ENCODE measurements at regions not wholly inside any gene's neighbourhood (a gene's known extent, or its start where the extent isn't known, plus 50 kb on each side); places are given as distances from the start of the nearest gene placed in this dataset.

DNA sequence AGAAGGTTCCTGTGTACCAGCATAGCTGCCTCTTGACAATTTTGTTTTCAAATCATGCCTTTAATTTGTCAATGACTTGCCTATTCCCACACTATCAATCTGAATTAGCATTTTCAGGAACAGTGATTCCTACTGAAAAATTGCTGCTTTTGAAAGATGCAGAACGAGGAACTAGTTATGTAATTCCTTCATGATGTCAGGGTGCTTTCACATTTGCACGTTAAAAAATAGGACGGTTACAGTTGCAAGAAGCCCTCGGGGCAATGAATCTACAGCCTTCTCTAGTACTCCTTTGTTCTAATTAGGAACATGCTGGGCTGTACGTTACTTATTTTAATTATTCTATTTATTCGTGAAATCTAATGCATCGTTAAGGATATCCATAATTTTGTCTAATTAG is 253.9 kb downstream of the OTUD1 start:
- Mint-ChIP-seq H3K36me3 (ENCODE audit: low read depth) (no peaks in the 10 kb centered on the region), H3K4me3 (ENCODE audit: low read depth) (no peak overlapping the region), H3K9me3 (no peaks in the 10 kb centered on the region), H3K27me3 (ENCODE audit: low read depth) (peaks cover 54% of the 10 kb centered on the region), H3K4me1 (ENCODE audit: low read depth) (no peaks in the 10 kb centered on the region), H3K27ac (no peak overlapping the region)
- intact Hi-C loops (cut with micrococcal nuclease) = loop anchor here (2.0 kb wide), 1 partner anchor 490 kb away; no protein-coding TSS in a partner anchor
- no peak for DNase-seq (ENCODE audit: low spot score)

DNA sequence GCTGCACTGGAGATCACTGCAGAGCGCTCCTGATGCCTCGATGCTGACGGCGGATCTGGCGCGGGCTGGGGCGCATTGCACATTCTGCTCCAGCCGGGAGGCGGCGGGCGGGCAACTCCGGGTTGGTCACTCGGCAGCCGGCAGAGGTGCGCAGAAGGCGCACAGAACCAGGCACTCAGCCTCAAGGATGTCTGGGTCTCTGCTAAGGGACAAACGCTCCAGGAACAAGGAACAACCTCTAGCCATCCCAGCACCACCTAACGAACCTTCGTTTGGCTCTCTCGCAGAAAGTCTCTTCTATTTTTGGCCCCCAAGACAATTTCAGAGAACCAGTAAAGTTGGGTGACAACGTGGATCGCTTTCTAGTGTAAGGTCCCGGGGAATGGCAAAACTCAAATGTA is 254.6 kb downstream of the OTUD1 start:
- Mint-ChIP-seq H3K4me3 (ENCODE audit: low read depth) (no peak overlapping the region), H3K27me3 (ENCODE audit: low read depth) (peaks cover 54% of the 10 kb centered on the region), H3K4me1 (ENCODE audit: low read depth) (no peaks in the 10 kb centered on the region), H3K36me3 (ENCODE audit: low read depth) (no peaks in the 10 kb centered on the region), H3K9me3 (no peaks in the 10 kb centered on the region), H3K27ac (no peak overlapping the region)
- DNase-seq (ENCODE audit: low spot score) = no peak
- intact Hi-C loops (cut with micrococcal nuclease) = loop anchor here (2.0 kb wide), 1 partner anchor 491 kb away; no protein-coding TSS in a partner anchor

DNA sequence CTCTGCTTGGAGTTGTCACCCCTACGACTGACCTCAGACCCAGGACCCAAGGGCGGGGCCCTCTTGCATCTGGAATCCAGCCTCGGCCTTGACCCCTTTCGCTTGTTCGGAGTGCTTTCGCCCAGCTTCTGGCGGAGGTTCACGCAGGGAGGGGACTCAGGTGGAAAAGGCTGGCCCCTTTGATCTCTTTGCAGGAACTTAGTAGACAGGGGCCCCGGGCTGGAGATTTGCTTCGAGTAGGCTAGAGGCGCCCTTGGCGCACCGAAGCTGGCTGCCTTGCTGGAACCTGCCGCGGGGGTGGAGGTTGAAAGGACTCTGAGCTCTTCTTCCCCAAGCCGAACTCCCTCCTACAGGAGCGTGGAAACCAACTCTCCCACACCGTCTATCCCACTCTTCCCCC is 255.1 kb downstream of the OTUD1 start:
- Mint-ChIP-seq H3K4me3 (ENCODE audit: low read depth) (no peak overlapping the region), H3K9me3 (no peaks in the 10 kb centered on the region), H3K36me3 (ENCODE audit: low read depth) (no peaks in the 10 kb centered on the region), H3K27ac (no peak overlapping the region), H3K4me1 (ENCODE audit: low read depth) (no peaks in the 10 kb centered on the region), H3K27me3 (ENCODE audit: low read depth) (peaks cover 54% of the 10 kb centered on the region)
- intact Hi-C loops (cut with micrococcal nuclease) = loop anchor here (2.0 kb wide), 1 partner anchor 491 kb away; no protein-coding TSS in a partner anchor
- DNase-seq (ENCODE audit: low spot score) = no peak

DNA sequence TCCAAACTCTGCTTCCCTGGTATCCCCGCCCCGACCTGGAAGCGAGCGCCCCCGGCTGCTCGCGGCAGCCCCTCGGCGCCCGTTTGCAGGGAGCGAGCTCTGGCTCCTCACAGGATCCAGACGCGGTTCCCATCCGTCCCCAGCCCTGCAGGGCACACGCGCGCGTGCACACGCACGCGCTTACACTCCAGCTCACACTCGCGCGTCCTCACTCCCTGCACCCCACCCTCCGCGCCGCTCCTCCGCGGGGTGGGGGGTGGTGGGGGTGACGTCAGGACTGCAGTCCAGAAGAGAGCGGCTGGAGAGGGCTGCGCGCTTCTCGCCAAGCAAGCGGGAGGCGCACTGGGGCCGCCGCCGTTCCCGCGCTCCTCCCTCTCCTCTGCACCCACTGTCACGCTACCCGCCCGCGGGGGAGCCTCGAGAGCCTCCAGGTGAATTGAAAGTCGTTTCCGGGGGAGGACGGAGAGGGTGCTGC is 255.6 kb downstream of the OTUD1 start:
- Mint-ChIP-seq H3K27ac (no peak overlapping the region), H3K9me3 (no peaks in the 10 kb centered on the region), H3K4me3 (ENCODE audit: low read depth) (no peak overlapping the region), H3K27me3 (ENCODE audit: low read depth) (peaks cover 55% of the 10 kb centered on the region), H3K4me1 (ENCODE audit: low read depth) (no peaks in the 10 kb centered on the region), H3K36me3 (ENCODE audit: low read depth) (no peaks in the 10 kb centered on the region)
- intact Hi-C loops (cut with micrococcal nuclease) = no loop called here
- DNase-seq (ENCODE audit: low spot score) = no peak

DNA sequence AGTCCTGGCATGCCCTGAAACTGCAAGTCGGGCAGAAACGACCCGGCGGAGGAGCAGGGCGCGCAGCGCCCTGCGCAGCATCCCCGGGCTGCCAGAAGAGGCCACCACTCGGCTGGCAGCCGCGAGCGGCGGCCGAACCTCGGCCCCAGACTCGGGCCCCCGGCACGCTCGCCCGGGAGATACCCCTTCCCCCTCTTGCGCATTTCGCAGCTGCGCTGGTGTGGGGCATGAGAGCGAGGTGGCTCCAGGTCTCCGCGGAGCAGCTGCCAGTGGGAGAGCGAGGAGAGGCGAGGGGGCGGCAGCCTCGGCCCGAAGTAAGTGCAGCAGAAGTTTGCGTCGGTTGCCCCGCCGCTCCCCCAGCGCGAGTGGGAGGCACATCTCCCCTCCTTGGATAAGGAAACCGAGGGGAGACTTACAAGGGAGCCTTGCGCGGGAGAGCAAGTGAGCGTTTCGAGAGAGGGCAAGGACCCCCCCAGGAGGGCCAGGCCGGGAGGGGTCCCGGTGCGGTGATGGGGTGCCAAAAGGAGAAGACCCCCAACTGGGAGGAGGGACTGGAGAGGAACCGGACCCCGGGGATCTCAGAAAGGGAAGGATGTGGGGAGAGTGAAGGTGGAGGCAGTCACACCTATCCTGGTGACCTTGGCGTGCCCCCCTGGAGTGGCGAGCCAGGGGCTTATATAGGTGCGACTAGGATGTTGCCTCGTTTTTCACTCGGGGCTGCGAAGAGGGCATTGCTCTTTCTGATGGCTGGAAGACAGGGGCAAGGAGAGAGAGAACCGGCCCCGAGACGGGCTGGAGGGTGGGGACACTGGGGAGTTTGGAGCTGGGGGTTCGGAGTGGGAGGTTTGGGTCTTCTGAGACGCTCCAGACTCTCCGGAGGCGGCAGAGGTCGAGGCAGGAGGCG is 256.3 kb downstream of the OTUD1 start:
- Mint-ChIP-seq H3K4me1 (ENCODE audit: low read depth) (no peaks in the 10 kb centered on the region), H3K9me3 (no peaks in the 10 kb centered on the region), H3K27ac (no peak overlapping the region), H3K4me3 (ENCODE audit: low read depth) (no peak overlapping the region), H3K27me3 (ENCODE audit: low read depth) (peaks cover 54% of the 10 kb centered on the region), H3K36me3 (ENCODE audit: low read depth) (no peaks in the 10 kb centered on the region)
- intact Hi-C loops (cut with micrococcal nuclease) = no loop called here
- DNase-seq (ENCODE audit: low spot score) = no peak

DNA sequence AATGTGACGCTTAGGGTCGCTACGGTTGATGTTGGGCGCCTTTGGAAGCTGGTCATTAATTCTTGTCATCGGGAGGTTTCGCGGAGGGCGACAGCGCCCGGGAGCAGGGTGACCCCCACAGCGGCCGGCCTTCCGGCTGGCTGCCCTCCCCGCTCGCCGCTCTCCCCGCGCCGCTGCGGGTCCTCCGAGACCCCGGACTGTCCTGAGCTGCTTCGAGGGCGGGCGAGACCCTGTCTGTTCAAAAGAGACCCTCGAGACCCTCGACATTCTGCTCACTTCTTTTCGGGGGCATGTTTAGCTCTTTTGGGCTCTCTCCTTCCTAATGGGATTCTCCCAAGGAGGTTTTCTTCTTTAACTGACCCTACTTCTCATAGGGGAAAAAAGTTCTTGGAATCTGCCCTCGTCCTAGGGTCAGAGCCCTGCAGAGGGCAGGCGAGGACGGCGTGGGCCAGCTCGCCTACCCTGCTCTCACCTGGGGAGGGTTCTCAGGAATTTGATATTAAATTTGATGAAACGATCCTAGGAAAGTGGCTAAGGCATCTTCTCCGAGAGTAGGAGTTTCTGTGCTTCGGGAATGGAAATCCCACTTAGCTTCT is 257.0 kb downstream of the OTUD1 start:
- no peak overlapping the region for H3K27ac Mint-ChIP-seq
- H3K36me3 Mint-ChIP-seq (ENCODE audit: low read depth) = no peaks in the 10 kb centered on the region
- H3K4me3 Mint-ChIP-seq (ENCODE audit: low read depth) = no peak overlapping the region
- DNase-seq (ENCODE audit: low spot score) = no peak
- peaks cover 54% of the 10 kb centered on the region for H3K27me3 Mint-ChIP-seq (ENCODE audit: low read depth)
- intact Hi-C loops (cut with micrococcal nuclease) = no loop called here
- H3K4me1 Mint-ChIP-seq (ENCODE audit: low read depth) = no peaks in the 10 kb centered on the region
- H3K9me3 Mint-ChIP-seq = no peaks in the 10 kb centered on the region

DNA sequence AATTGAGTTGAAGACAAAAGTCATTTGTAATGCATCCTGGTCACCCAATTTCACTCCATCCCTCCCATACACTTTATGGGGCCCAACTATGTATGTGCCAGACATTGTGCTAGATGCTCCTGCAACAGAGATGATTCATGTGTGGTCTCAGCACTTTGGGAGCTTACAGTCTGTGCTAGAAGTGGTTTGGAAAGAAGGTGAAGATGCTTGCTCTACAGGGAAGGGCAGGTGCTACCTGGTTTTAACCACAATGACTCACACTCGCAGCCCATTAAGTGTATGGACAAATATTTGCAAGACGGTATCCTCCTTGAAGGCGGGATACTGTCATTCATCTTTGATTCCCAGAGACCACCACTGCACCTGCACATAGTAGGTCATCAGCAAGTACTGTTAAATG is 257.6 kb downstream of the OTUD1 start:
- no peak overlapping the region for H3K27ac Mint-ChIP-seq
- no peaks in the 10 kb centered on the region for H3K9me3 Mint-ChIP-seq
- H3K4me1 Mint-ChIP-seq (ENCODE audit: low read depth) = no peaks in the 10 kb centered on the region
- H3K36me3 Mint-ChIP-seq (ENCODE audit: low read depth) = no peaks in the 10 kb centered on the region
- H3K27me3 Mint-ChIP-seq (ENCODE audit: low read depth) = peaks cover 53% of the 10 kb centered on the region
- no peak for DNase-seq (ENCODE audit: low spot score)
- intact Hi-C loops (cut with micrococcal nuclease) = no loop called here
- H3K4me3 Mint-ChIP-seq (ENCODE audit: low read depth) = no peak overlapping the region

DNA sequence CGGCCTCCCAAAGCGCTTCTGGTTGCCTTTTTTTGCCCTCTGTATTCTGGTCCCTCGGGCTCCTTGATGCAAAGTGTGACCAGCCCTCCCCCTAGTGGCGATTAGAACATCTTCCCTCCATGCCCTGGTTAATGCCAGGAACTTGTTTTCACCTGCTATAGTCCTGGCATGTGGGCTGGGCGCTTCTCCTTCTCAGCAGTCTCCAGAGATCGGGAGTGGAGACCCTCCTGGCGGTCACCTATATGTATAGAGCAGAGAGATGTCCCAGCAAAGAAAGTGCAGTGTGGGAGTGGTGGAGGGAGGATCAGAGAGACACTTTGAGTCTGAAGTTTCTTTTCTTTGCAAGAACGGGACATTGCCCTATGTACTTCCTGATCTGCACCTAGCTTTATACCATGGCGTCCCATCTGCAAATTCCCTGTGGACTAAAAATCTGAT is 264.1 kb downstream of the OTUD1 start:
- H3K9me3 Mint-ChIP-seq = no peaks in the 10 kb centered on the region
- H3K36me3 Mint-ChIP-seq (ENCODE audit: low read depth) = no peaks in the 10 kb centered on the region
- intact Hi-C loops (cut with micrococcal nuclease) = loop anchor here (1.0 to 5.0 kb wide), 4 partner anchors 166 to 546 kb away; no protein-coding TSS in a partner anchor
- H3K4me1 Mint-ChIP-seq (ENCODE audit: low read depth) = peaks cover 2% of the 10 kb centered on the region
- peak; percentile 26 for DNase-seq (ENCODE audit: low spot score)
- H3K4me3 Mint-ChIP-seq (ENCODE audit: low read depth) = no peak overlapping the region
- peaks cover 18% of the 10 kb centered on the region for H3K27me3 Mint-ChIP-seq (ENCODE audit: low read depth)
- no peak overlapping the region for H3K27ac Mint-ChIP-seq

DNA sequence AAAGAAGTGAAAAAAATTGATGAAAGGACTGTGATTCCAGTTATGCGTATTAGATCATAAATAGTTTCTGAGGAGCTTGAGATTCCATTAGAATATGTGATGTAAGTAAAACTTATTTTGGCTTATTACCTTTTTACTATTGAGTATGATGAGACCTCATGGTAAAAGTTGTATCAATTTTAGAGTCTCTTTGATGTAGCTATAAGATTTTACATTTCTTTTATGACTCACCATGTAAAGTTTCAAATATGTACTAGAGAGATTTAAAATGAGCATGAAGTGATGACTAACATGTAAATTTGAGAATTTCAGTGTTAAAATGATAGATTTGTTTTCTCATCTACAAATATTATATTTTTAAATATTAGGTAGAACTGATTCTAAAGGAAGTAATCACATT is 276.5 kb downstream of the OTUD1 start:
- intact Hi-C loops (cut with micrococcal nuclease) = no loop called here
- Mint-ChIP-seq H3K9me3 (no peaks in the 10 kb centered on the region), H3K36me3 (ENCODE audit: low read depth) (no peaks in the 10 kb centered on the region), H3K4me3 (ENCODE audit: low read depth) (no peak overlapping the region), H3K27me3 (ENCODE audit: low read depth) (no peaks in the 10 kb centered on the region), H3K27ac (no peak overlapping the region), H3K4me1 (ENCODE audit: low read depth) (no peaks in the 10 kb centered on the region)
- DNase-seq (ENCODE audit: low spot score) = no peak

DNA sequence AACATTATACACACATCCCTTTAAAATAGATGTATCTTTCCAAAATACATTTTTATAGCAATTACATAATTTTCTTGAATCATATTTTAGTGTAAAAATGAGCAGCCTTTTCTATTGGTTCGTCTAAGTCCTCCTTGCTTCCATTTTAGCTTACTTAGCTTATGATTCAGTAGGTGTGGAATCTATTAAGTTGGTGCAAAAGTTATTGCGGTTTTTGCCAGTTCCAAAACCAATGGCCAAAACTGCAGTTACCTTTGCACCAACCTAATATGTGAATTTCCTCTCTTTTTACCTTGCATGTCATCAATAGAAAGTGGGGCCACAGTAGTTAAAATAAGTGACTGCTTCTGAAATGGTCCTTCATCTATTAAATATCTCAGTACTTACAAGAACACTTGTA is 279.0 kb downstream of the OTUD1 start:
- Mint-ChIP-seq H3K36me3 (ENCODE audit: low read depth) (no peaks in the 10 kb centered on the region), H3K27ac (no peak overlapping the region), H3K9me3 (no peaks in the 10 kb centered on the region), H3K4me1 (ENCODE audit: low read depth) (no peaks in the 10 kb centered on the region), H3K4me3 (ENCODE audit: low read depth) (no peak overlapping the region), H3K27me3 (ENCODE audit: low read depth) (no peaks in the 10 kb centered on the region)
- intact Hi-C loops (cut with micrococcal nuclease) = no loop called here
- no peak for DNase-seq (ENCODE audit: low spot score)

DNA sequence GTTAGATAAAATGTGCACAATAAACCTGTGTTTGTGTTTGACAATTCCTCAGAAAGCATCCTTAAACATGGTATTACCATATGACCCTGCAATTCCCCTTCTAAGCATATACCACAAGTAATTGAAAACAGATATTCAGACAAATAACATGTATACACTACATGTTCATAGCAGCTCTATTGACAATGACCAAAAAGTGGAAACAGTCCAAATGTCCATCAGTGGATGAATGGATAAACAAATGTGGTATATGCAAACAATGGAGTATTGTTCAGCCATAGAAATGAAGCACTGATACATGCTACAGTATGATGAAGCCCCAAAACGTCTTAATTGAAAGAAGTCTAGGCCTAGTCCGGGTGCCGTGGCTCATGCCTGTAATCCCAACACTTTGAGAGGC is 280.1 kb downstream of the OTUD1 start:
- Mint-ChIP-seq H3K36me3 (ENCODE audit: low read depth) (no peaks in the 10 kb centered on the region), H3K27ac (no peak overlapping the region), H3K27me3 (ENCODE audit: low read depth) (no peaks in the 10 kb centered on the region), H3K4me3 (ENCODE audit: low read depth) (no peak overlapping the region), H3K9me3 (no peaks in the 10 kb centered on the region), H3K4me1 (ENCODE audit: low read depth) (no peaks in the 10 kb centered on the region)
- intact Hi-C loops (cut with micrococcal nuclease) = no loop called here
- DNase-seq (ENCODE audit: low spot score) = no peak

DNA sequence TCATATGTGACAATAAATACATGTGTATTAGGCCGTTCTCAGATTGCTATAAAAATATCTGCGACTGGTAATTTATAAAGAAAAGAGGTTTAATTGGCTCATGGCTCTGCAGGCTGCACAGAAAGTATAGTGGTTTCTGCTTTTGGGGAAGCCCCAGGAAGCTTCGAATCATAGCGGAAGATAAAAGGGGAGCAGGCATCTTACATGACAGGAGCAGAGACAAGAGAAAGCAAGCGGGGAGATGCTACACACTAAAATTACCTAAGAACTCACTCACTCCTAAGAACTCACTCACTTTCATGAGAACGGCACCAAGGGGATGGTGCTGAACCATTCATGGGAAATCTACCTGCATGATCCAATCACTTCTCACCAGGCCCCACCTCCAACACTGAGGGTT is 284.9 kb downstream of the OTUD1 start:
- no peak overlapping the region for H3K4me3 Mint-ChIP-seq (ENCODE audit: low read depth)
- H3K27ac Mint-ChIP-seq = no peak overlapping the region
- H3K36me3 Mint-ChIP-seq (ENCODE audit: low read depth) = no peaks in the 10 kb centered on the region
- intact Hi-C loops (cut with micrococcal nuclease) = no loop called here
- DNase-seq (ENCODE audit: low spot score) = no peak
- H3K27me3 Mint-ChIP-seq (ENCODE audit: low read depth) = no peaks in the 10 kb centered on the region
- H3K9me3 Mint-ChIP-seq = peaks cover 2% of the 10 kb centered on the region
- no peaks in the 10 kb centered on the region for H3K4me1 Mint-ChIP-seq (ENCODE audit: low read depth)

DNA sequence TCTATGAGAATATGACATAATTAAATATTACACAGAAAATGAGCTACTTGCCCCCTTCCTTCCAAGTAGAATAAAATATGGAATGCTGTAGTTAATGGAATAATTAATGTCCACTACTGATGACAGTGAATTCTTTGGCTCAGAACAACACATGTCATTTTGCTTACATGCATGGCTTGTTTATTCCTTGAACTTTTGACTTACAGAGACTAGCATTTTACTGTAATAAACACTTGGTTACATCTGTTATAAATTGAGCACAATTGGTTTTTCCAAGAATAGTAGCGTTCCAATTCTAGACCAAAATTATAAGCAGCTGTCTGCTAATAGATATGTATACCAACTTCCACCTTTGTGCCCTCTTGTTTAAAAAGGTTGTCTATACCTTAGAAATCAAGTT is 286.7 kb downstream of the OTUD1 start:
- no peaks in the 10 kb centered on the region for H3K36me3 Mint-ChIP-seq (ENCODE audit: low read depth)
- no peak overlapping the region for H3K4me3 Mint-ChIP-seq (ENCODE audit: low read depth)
- no peak for DNase-seq (ENCODE audit: low spot score)
- H3K27ac Mint-ChIP-seq = no peak overlapping the region
- intact Hi-C loops (cut with micrococcal nuclease) = no loop called here
- no peaks in the 10 kb centered on the region for H3K4me1 Mint-ChIP-seq (ENCODE audit: low read depth)
- peaks cover 6% of the 10 kb centered on the region for H3K9me3 Mint-ChIP-seq
- no peaks in the 10 kb centered on the region for H3K27me3 Mint-ChIP-seq (ENCODE audit: low read depth)
